SH-SY5Y (cell line): ENCODE measurements at regions not wholly inside any gene's neighbourhood (a gene's known extent, or its start where the extent isn't known, plus 50 kb on each side); places are given as distances from the start of the nearest gene placed in this dataset.

Source experiments
- GATA2 ChIP-seq: IDR thresholded peaks from 2 replicates; pipeline ENCODE4 v1.6.1; 2011; ENCODE audit warnings: mild to moderate bottlenecking, low read depth, low read length
- GATA3 ChIP-seq: IDR thresholded peaks from 2 replicates; pipeline ENCODE4 v1.6.1; 2011; ENCODE audit warnings: low read depth, mild to moderate bottlenecking, low read length, moderate library complexity

DNA sequence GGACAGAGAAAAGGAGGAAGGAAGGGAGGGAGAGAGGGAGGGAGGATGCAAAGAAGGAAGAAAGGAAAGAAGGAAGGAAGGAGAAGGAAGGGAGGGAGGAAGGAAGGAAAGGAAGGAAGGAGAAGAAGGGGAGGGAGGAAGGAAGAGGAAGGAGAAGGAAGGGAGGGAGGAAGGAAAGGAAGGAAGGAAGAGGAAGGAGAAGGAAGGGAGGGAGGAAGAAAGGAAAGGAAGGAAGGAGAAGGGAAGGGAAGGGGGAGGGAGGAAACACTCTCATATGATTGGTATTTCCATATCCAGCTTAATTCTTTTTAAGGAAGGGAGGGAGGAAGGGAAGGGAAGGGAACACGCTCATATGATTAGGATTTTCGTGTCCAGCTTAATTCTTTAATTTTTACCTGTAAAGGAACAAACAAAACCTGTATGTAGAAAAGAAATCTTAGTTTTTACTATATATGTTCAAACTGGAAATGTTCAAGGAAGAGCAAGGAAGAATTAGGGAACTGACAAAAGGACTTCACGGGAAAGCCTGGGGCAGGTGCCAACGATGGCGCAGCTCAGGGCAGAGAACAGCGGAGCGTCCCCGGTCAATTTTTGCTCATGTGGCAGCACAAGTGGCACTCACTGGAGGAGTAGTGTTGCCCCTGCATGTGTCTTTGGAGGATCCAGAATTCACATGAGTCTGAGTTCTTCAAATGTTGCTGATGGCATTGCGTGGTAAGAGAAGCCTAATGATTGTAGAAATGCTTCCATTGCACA, 228.6 kb downstream of the ZNF516 start:
- TF ChIP-seq GATA2 (no peak), GATA3 (no peak)
